CD14-positive monocyte (primary cell): ENCODE measurements at regions not wholly inside any gene's neighbourhood (a gene's known extent, or its start where the extent isn't known, plus 50 kb on each side); places are given as distances from the start of the nearest gene placed in this dataset.
A peak's percentile ranks its signal among the peaks of the same experiment; 100 is the strongest.

ENCODE experiments used
- DNase-seq, 3 donors: peaks; one replicate each; pipeline ENCODE4 v3.0.0-alpha.2; 2011 to 2022
- H2AFZ ChIP-seq: 2 replicates; pipeline ENCODE4 v1.6.0; 2012; ENCODE audit warnings: mild to moderate bottlenecking, low read depth, low read length, inconsistent platforms; ENCODE audit not compliant: insufficient read depth, poor library complexity, severe bottlenecking
- H3K27ac ChIP-seq, 2 donors: 1 replicate in 1 of 2; 2 replicates in 1 of 2; pipeline ENCODE4 v1.5.1; 2012 to 2013; ENCODE audit warnings: low read length in 2 of 2, control low read depth in 1 of 2, inconsistent platforms in 1 of 2, low read depth in 1 of 2, mild to moderate bottlenecking in 1 of 2
- H3K27me3 ChIP-seq, 2 donors: one replicate each; pipeline versions ENCODE4 v1.6.0 to v1.6.1; 2011 to 2013; ENCODE audit warnings: low read length in 2 of 2; ENCODE audit not compliant: control insufficient read depth in 2 of 2, insufficient read depth in 2 of 2
- H3K36me3 ChIP-seq, 2 donors: replicated peaks in 1 of 2; 1 replicate in 1 of 2; 2 replicates in 1 of 2; pipeline versions ENCODE4 v1.5.1 to v1.6.1; 2012 to 2013; ENCODE audit warnings: low read length in 2 of 2, control low read depth in 1 of 2, inconsistent platforms in 1 of 2, mild to moderate bottlenecking in 1 of 2; ENCODE audit not compliant: insufficient read depth in 2 of 2, control insufficient read depth in 1 of 2
- H3K4me1 ChIP-seq, 2 donors: 1 replicate in 1 of 2; 2 replicates in 1 of 2; pipeline versions ENCODE4 v1.5.1 to v1.6.1; 2012 to 2013; ENCODE audit warnings: low read length in 2 of 2, control low read depth in 1 of 2, inconsistent platforms in 1 of 2, mild to moderate bottlenecking in 1 of 2, moderate library complexity in 1 of 2; ENCODE audit not compliant: insufficient read depth in 2 of 2, control insufficient read depth in 1 of 2
- H3K4me2 ChIP-seq: replicated peaks from 2 replicates; pipeline ENCODE3; 2012; ENCODE audit warnings: low read length, moderate library complexity, mild to moderate bottlenecking; ENCODE audit not compliant: poor library complexity, severe bottlenecking; ENCODE audit errors: extremely low read depth
- H3K4me3 ChIP-seq, 3 experiments: fragments of 200-600 bp in 1 of 3; sonication (generic) in 1 of 3; replicated peaks in 1 of 3; 1 replicate in 2 of 3; 2 replicates in 1 of 3; pipeline ENCODE4 v1.5.1; 2011 to 2013; ENCODE audit warnings: low read length in 3 of 3, mild to moderate bottlenecking in 3 of 3, control low read depth in 2 of 3, low read depth in 2 of 3, inconsistent platforms in 1 of 3, moderate library complexity in 1 of 3
- H3K79me2 ChIP-seq: 2 replicates; pipeline ENCODE4 v1.6.0; 2012; ENCODE audit warnings: mild to moderate bottlenecking, control low read depth, inconsistent platforms, low read length, moderate library complexity; ENCODE audit not compliant: insufficient read depth
- H3K9ac ChIP-seq: 2 replicates; pipeline ENCODE4 v1.6.0; 2017; ENCODE audit warnings: low read length, mild to moderate bottlenecking; ENCODE audit not compliant: insufficient read depth, poor library complexity, severe bottlenecking
- H3K9me3 ChIP-seq, 2 donors: replicated peaks in 1 of 2; 1 replicate in 1 of 2; 2 replicates in 1 of 2; pipeline versions ENCODE4 v1.5.1 to v1.6.1; 2012 to 2013; ENCODE audit warnings: low read length in 2 of 2, control low read depth in 1 of 2; ENCODE audit not compliant: control insufficient read depth in 1 of 2, insufficient read depth in 1 of 2
- H4K20me1 ChIP-seq: 2 replicates; pipeline ENCODE4 v1.6.0; 2012; ENCODE audit warnings: mild to moderate bottlenecking, low read length, control low read depth, moderate library complexity; ENCODE audit not compliant: insufficient read depth
- H3K27ac Mint-ChIP-seq, 7 donors: one replicate each; pipeline ENCODE4 v1.8.0; 2020; ENCODE audit warnings: mild to moderate bottlenecking in 7 of 7, mixed read lengths in 7 of 7, moderate library complexity in 6 of 7, inconsistent platforms in 2 of 7
- H3K27me3 Mint-ChIP-seq, 3 donors: one replicate each; pipeline ENCODE4 v1.8.0; 2021 to 2022; ENCODE audit warnings: low read depth in 3 of 3, mild to moderate bottlenecking in 3 of 3, mixed read lengths in 3 of 3, moderate library complexity in 3 of 3, inconsistent platforms in 1 of 3
- H3K36me3 Mint-ChIP-seq, 2 donors: one replicate each; pipeline ENCODE4 v1.8.0; 2020; ENCODE audit warnings: mixed read lengths in 2 of 2, inconsistent platforms in 1 of 2, mild to moderate bottlenecking in 1 of 2
- H3K4me1 Mint-ChIP-seq: one replicate; pipeline ENCODE4 v1.8.0; 2020; ENCODE audit warnings: mild to moderate bottlenecking, mixed read lengths
- H3K4me3 Mint-ChIP-seq, 2 donors: one replicate each; pipeline ENCODE4 v1.8.0; 2020; ENCODE audit warnings: mild to moderate bottlenecking in 2 of 2, mixed read lengths in 2 of 2, moderate library complexity in 1 of 2
- H3K9me3 Mint-ChIP-seq, 7 donors: one replicate each; pipeline ENCODE4 v1.8.0; 2020 to 2022; ENCODE audit warnings: mixed read lengths in 7 of 7, mild to moderate bottlenecking in 6 of 7, moderate library complexity in 6 of 7, inconsistent platforms in 2 of 7
- WGBS: methylation state at CpG from one replicate; pipeline ENCODE4 v1.1.5; 2013; ENCODE audit warnings: missing lambda C conversion rate; ENCODE audit not compliant: insufficient coverage; 5-methylcytosine and 5-hydroxymethylcytosine counted together
- intact Hi-C, 2 donors: fragments of 100-400 bp; cut with micrococcal nuclease; formaldehyde crosslinking; loops; one replicate each; pipeline versions ENCODE4 v1.15.0 to v1.15.1; 2023
- TF ChIP-seq, protein P1 (sequence below): fragments of 200-600 bp; IDR thresholded peaks from one replicate; pipeline ENCODE4 v1.8.0; 2022; ENCODE audit warnings: antibody characterized with exemption, mild to moderate bottlenecking

DNA sequence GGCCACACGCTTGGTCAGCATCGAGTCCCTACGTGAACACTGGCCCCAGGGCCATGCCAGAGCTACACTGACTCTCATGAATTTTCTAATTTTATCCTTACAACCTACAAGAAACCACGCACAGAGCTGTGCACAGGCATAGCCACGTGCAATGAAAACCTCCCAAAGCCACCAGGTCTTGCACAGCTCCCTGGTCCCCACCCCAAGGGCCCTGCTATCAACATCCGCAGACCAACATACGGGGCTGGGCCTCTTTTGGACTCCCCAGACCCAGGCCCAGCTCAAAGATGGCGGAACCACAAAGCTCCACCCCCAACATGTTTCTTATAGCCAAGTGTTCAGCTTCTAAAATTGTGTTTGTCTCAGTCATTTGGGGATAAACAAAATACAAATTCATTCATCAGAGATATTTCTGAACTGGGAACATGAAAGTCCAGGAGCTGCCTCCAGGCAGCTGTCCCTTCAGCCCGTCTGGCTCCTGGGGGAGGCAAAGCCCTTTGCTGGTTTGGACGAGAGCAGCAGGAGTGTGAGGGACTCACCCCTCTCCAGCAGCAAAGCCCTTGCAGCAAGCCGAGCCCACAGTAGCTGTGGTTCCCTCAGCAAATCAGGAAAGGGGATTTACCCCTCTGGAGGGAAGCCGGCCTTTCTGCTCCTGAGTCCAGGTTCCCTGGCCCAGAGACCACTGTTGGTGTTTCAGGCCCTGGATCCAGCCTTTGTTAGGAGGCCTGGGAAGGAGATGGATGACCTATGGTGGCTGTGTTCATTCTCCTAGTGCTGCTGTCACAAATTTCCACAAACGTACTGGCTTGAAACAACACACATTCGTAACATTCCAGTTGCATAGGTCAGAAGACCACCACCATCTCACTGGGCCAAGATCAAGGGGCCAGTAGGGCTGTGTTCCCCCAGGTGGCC lies 75.1 kb downstream of the OAT start:
- Histone ChIP-seq H3K36me3 (no peaks in the 10 kb centered on the region), H3K27me3 (no peaks in the 10 kb centered on the region), H3K27ac (peak overlapping the region in 1 of 2 donors; percentile 98), H3K79me2 (no peaks in the 10 kb centered on the region), H3K4me1 (peaks cover 43 to 50% of the 10 kb centered on the region in 2 donors), H3K4me3 (no peak overlapping the region), H3K4me2 (no peak overlapping the region), H3K9me3 (no peaks in the 10 kb centered on the region), H3K9ac (no peak overlapping the region), H4K20me1 (no peaks in the 10 kb centered on the region), H2AFZ (no peak overlapping the region)
- DNase-seq = no peak
- Mint-ChIP-seq H3K27me3 (peaks cover 2 to 4% (median 3%) of the 10 kb centered on the region in 3 donors), H3K27ac (peak overlapping the region in 4 of 7 donors; percentile 66 to 98 (median 96)), H3K4me3 (no peak overlapping the region), H3K9me3 (peaks cover 0 to 5% (median 0%) of the 10 kb centered on the region in 7 donors), H3K36me3 (peaks cover 7 to 16% of the 10 kb centered on the region in 2 donors), H3K4me1 (peaks cover 57% of the 10 kb centered on the region)
- 88% methylated on average over 11 of the region's 14 CpGs for WGBS
- intact Hi-C loops = no loop called here
- TF ChIP-seq, protein P1, sequence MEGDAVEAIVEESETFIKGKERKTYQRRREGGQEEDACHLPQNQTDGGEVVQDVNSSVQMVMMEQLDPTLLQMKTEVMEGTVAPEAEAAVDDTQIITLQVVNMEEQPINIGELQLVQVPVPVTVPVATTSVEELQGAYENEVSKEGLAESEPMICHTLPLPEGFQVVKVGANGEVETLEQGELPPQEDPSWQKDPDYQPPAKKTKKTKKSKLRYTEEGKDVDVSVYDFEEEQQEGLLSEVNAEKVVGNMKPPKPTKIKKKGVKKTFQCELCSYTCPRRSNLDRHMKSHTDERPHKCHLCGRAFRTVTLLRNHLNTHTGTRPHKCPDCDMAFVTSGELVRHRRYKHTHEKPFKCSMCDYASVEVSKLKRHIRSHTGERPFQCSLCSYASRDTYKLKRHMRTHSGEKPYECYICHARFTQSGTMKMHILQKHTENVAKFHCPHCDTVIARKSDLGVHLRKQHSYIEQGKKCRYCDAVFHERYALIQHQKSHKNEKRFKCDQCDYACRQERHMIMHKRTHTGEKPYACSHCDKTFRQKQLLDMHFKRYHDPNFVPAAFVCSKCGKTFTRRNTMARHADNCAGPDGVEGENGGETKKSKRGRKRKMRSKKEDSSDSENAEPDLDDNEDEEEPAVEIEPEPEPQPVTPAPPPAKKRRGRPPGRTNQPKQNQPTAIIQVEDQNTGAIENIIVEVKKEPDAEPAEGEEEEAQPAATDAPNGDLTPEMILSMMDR = no peak

DNA sequence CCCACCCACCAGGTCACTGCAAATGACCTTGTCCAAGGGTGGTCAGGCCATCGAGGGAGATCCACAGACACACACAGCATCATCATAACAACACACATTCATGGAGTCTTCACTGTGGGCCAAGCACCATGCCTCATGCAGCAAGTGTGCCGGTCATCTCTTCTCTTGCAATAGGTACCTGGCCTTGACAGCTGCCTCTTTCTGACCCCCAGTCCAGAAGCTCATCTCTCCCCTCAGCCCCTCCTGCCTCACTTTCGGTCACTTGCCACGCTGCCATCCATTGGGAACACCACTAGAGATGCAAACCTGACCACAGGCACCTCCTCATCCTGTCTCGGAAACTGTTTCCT lies 75.9 kb downstream of the OAT start:
- Histone ChIP-seq H3K4me1 (peaks cover 43 to 52% of the 10 kb centered on the region in 2 donors), H3K9ac (no peak overlapping the region), H4K20me1 (no peaks in the 10 kb centered on the region), H3K4me3 (no peak overlapping the region), H3K36me3 (no peaks in the 10 kb centered on the region), H3K9me3 (no peaks in the 10 kb centered on the region), H2AFZ (no peak overlapping the region), H3K27ac (peak overlapping the region in 1 of 2 donors; percentile 98), H3K27me3 (no peaks in the 10 kb centered on the region), H3K4me2 (no peak overlapping the region), H3K79me2 (no peaks in the 10 kb centered on the region)
- H3K9me3 Mint-ChIP-seq = peaks cover 0 to 8% (median 0%) of the 10 kb centered on the region in 7 donors
- H3K27me3 Mint-ChIP-seq = peaks cover 3 to 4% (median 3%) of the 10 kb centered on the region in 3 donors
- H3K36me3 Mint-ChIP-seq = peaks cover 9 to 16% of the 10 kb centered on the region in 2 donors
- TF ChIP-seq, protein P1 = no peak
- H3K4me3 Mint-ChIP-seq = no peak overlapping the region
- H3K4me1 Mint-ChIP-seq = peaks cover 65% of the 10 kb centered on the region
- H3K27ac Mint-ChIP-seq = peak overlapping the region; percentile 54 to 98 (median 97)
- intact Hi-C loops = no loop called here
- 95% methylated on average over 4 of the region's 5 CpGs for WGBS
- no peak for DNase-seq
